Parathyroid adenoma (tissue), 2 donors: ENCODE measurements at regions not wholly inside any gene's neighbourhood (a gene's known extent, or its start where the extent isn't known, plus 50 kb on each side); places are given as distances from the start of the nearest gene placed in this dataset.

Experiments
- H2AFZ ChIP-seq: fragments of 300-600 bp; sonication (generic); one replicate; pipeline ENCODE4 v1.7.0; 2017; ENCODE audit warnings: antibody characterized with exemption, mild to moderate bottlenecking
- H3K27ac ChIP-seq: fragments of 300-600 bp; sonication (generic); one replicate; pipeline ENCODE4 v1.7.0; 2017
- H3K27me3 ChIP-seq: fragments of 300-600 bp; sonication (generic); one replicate; pipeline ENCODE4 v1.7.0; 2017; ENCODE audit warnings: low read length; ENCODE audit not compliant: control insufficient read depth, insufficient read depth
- H3K36me3 ChIP-seq: fragments of 300-600 bp; sonication (generic); one replicate; pipeline ENCODE4 v1.7.0; 2017; ENCODE audit warnings: low read length; ENCODE audit not compliant: control insufficient read depth, insufficient read depth
- H3K4me1 ChIP-seq: fragments of 300-600 bp; sonication (generic); one replicate; pipeline ENCODE4 v1.7.0; 2017; ENCODE audit warnings: control low read depth
- H3K4me2 ChIP-seq: fragments of 300-600 bp; sonication (generic); one replicate; pipeline ENCODE4 v1.7.0; 2017; ENCODE audit warnings: low read length
- H3K4me3 ChIP-seq: fragments of 300-600 bp; sonication (generic); one replicate; pipeline ENCODE4 v1.7.0; 2017; ENCODE audit warnings: low read depth, low read length
- H3K79me2 ChIP-seq: fragments of 300-600 bp; sonication (generic); one replicate; pipeline ENCODE4 v1.7.0; 2017; ENCODE audit warnings: control low read depth
- H3K9ac ChIP-seq: fragments of 300-600 bp; sonication (generic); one replicate; pipeline ENCODE4 v1.7.0; 2017; ENCODE audit warnings: mild to moderate bottlenecking
- H3K9me3 ChIP-seq: fragments of 300-600 bp; sonication (generic); one replicate; pipeline ENCODE4 v1.7.0; 2017; ENCODE audit warnings: low read length; ENCODE audit not compliant: control insufficient read depth
- TF ChIP-seq, protein P1 (sequence below): fragments of 300-600 bp; sonication (generic); IDR thresholded peaks from one replicate; pipeline ENCODE4 v1.7.0; 2017; ENCODE audit warnings: antibody characterized with exemption, mild to moderate bottlenecking
- donor health status: primary hyperparathyroidism.

DNA sequence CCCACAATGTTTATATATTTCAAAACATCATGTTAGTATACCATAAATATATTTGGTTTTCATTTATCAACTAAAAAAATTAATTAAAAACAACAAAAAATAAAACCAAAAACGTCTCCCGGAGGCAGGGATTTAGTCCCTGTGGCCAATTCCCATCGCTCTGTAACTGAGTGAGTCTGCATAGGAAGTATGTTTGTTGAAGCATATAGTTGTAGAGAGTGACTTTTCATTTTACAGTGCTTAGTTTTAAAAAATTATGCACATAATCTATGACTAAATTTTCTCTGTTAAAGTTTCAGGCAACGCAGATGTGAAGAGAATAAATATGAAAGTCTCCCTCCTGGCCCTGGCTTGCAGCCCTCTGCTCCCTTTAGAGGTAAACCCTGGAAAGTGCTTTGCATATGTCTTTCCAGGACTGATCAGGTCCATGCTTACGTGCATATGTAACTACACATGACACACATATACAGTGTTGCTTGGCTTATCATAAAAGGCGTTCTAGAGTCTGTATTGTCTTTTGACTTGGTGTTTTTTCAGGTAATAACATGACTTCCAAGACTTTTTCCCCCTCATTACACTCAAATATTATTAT is 63.4 kb upstream of the SORBS2 start:
- no peaks in the 10 kb centered on the region for H3K79me2 ChIP-seq

DNA sequence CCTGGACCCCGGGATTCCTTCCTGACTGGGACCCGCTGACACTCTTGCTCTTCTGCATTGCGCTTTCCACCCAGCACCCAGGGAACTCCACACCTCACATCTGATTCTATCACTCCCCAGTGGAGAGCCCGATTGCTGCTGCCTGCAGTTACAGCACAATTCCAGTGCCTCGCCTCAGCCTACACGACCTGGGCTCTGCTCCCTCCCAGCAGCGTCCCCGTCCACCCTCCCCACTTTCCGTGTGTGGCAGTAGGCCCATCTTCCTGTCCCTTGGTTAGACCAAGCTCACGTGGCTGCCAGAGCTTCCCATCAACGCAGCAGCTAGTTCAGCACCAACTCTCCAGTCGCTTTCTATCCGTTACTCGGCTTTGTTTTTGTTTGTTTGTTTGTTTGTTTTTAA is 66.6 kb upstream of the SORBS2 start:
- no peaks in the 10 kb centered on the region for H3K27me3 ChIP-seq
- H3K27ac ChIP-seq: no peak overlapping the region
- TF ChIP-seq, protein P1, sequence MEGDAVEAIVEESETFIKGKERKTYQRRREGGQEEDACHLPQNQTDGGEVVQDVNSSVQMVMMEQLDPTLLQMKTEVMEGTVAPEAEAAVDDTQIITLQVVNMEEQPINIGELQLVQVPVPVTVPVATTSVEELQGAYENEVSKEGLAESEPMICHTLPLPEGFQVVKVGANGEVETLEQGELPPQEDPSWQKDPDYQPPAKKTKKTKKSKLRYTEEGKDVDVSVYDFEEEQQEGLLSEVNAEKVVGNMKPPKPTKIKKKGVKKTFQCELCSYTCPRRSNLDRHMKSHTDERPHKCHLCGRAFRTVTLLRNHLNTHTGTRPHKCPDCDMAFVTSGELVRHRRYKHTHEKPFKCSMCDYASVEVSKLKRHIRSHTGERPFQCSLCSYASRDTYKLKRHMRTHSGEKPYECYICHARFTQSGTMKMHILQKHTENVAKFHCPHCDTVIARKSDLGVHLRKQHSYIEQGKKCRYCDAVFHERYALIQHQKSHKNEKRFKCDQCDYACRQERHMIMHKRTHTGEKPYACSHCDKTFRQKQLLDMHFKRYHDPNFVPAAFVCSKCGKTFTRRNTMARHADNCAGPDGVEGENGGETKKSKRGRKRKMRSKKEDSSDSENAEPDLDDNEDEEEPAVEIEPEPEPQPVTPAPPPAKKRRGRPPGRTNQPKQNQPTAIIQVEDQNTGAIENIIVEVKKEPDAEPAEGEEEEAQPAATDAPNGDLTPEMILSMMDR: no peak
- no peak overlapping the region for H2AFZ ChIP-seq
- H3K4me3 ChIP-seq: no peak overlapping the region
- H3K9ac ChIP-seq: no peak overlapping the region
- H3K4me2 ChIP-seq: no peak overlapping the region
- H3K79me2 ChIP-seq: no peaks in the 10 kb centered on the region
- H3K4me1 ChIP-seq: no peaks in the 10 kb centered on the region
- H3K36me3 ChIP-seq: no peaks in the 10 kb centered on the region
- H3K9me3 ChIP-seq: no peaks in the 10 kb centered on the region

More for the DNA sequence above, 63.4 kb upstream of the SORBS2 start:
- TF ChIP-seq, protein P1: no peak
- no peak overlapping the region for H3K4me3 ChIP-seq
- no peak overlapping the region for H3K9ac ChIP-seq
- no peaks in the 10 kb centered on the region for H3K9me3 ChIP-seq
- no peak overlapping the region for H3K4me2 ChIP-seq
- no peaks in the 10 kb centered on the region for H3K27me3 ChIP-seq
- no peaks in the 10 kb centered on the region for H3K4me1 ChIP-seq
- H3K36me3 ChIP-seq: no peaks in the 10 kb centered on the region
- no peak overlapping the region for H2AFZ ChIP-seq
- H3K27ac ChIP-seq: no peak overlapping the region

DNA sequence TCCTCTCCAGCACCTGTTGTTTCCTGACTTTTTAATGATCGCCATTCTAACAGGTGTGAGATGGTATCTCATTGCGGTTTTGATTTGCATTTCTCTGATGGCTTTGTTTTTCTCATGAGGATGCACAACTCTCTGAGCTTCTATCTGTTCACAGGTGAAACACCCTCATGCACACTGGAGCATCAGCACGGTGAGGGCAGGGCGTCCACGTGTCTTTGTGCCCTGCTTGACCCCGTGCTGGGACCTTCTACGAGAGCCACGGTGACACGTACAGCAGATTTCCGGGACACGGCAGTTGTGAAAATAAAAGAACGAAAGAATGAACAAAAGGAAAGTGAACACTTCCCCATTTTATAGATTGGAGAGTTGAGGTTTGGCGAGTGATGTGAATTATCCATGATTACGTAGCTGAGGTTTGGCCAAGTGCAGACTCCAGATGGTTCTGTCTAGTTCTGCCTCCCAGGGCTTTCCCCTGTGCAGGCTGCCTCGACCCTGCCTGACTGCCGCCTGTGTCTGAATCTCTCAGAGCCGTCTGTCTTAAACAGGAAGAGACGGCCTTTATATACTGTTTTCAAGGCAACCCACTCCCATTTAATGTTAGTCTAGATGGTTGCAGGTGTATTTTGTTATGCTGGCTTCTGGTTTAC is 67.8 kb upstream of the SORBS2 start:
- no peak overlapping the region for H3K9ac ChIP-seq

DNA sequence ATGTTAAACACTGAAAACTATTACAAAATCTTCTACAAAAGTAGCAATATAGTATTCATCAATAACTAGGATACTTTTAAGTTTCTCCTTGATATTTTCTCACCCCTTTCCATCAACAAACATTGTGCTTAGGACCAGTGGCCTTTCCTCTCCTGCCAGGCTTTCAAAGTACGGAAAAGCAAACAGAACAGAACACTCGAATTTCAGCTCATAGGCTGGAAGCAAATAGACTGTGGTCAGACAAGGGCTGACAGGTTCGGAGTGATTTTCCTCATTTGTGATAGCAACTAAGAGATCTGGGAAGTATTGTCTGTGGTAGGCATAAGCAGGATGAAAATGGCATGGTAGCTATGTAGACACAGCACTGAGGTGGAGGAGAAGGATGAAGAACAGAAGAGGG is 68.6 kb upstream of the SORBS2 start:
- Histone ChIP-seq H3K9ac (no peak overlapping the region), H3K27ac (no peak overlapping the region)
- TF ChIP-seq, protein P1: no peak

More for the DNA sequence above, 67.8 kb upstream of the SORBS2 start:
- H3K36me3 ChIP-seq: no peaks in the 10 kb centered on the region
- H3K4me2 ChIP-seq: no peak overlapping the region
- no peak overlapping the region for H2AFZ ChIP-seq
- no peak overlapping the region for H3K27ac ChIP-seq
- TF ChIP-seq, protein P1: no peak
- no peaks in the 10 kb centered on the region for H3K4me1 ChIP-seq
- H3K79me2 ChIP-seq: no peaks in the 10 kb centered on the region
- H3K4me3 ChIP-seq: no peak overlapping the region
- H3K27me3 ChIP-seq: no peaks in the 10 kb centered on the region
- H3K9me3 ChIP-seq: no peaks in the 10 kb centered on the region

DNA sequence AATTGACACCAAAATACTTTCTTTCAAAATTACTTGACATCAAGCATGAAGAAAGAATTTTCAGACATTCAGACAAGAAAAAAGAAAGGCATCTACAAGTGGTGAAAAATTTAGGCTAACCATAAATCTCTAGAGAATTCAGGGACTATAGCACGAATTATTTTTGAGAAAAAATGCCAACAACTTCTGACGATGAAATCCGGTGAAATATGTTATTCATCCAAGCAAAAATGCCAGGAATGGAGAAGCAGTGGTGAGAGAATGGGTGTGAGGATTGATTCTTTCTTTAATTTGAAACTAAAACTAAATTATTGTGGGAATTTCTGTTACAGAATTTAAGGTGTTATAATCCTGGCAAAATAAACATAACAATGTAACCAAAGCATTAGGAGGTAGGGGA is 69.4 kb upstream of the SORBS2 start:
- Histone ChIP-seq H3K4me1 (no peaks in the 10 kb centered on the region), H3K4me3 (no peak overlapping the region), H3K27ac (no peak overlapping the region), H3K9ac (no peak overlapping the region), H3K36me3 (no peaks in the 10 kb centered on the region), H3K79me2 (no peaks in the 10 kb centered on the region), H2AFZ (no peak overlapping the region), H3K27me3 (no peaks in the 10 kb centered on the region), H3K4me2 (no peak overlapping the region), H3K9me3 (no peaks in the 10 kb centered on the region)
- TF ChIP-seq, protein P1: no peak

More for the DNA sequence above, 68.6 kb upstream of the SORBS2 start:
- Histone ChIP-seq H3K36me3 (no peaks in the 10 kb centered on the region), H3K27me3 (no peaks in the 10 kb centered on the region), H3K79me2 (no peaks in the 10 kb centered on the region), H3K4me2 (no peak overlapping the region), H3K4me1 (no peaks in the 10 kb centered on the region), H3K4me3 (no peak overlapping the region), H2AFZ (no peak overlapping the region), H3K9me3 (no peaks in the 10 kb centered on the region)
